GM12878 (cell line): ENCODE measurements at regions not wholly inside any gene's neighbourhood (a gene's known extent, or its start where the extent isn't known, plus 50 kb on each side); places are given as distances from the start of the nearest gene placed in this dataset.

ENCODE experiments used
- ATAC-seq: fragments of 200-7000 bp; cut with Tn5 transposase; 3 replicates; pipeline ENCODE4 v1.9.1; 2020; ENCODE audit warnings: mild to moderate bottlenecking, moderate library complexity
- BruUV-seq: library from RNA; stranded (reverse); fragments of 400-500 nt; replicated peaks from 2 replicates; lab custom pipeline; 2021; lab: Mats Ljungman, UMichigan
- CTCF ChIA-PET: fragments of 300-600 bp; sonication (Branson Sonifier 250); formaldehyde crosslinking; extraction: SDS; loops from one replicate; lab custom pipeline; 2021; ENCODE audit warnings: inconsistent platforms; lab: Yijun Ruan, JAX
- POLR2A ChIA-PET: fragments of 350-600 bp; formaldehyde crosslinking; extraction: SDS; loops from one replicate; lab custom pipeline; 2021; ENCODE audit warnings: inconsistent platforms; lab: Charles Lee
- RAD21 ChIA-PET: fragments of 300-600 bp; sonication (Branson Sonifier 250); formaldehyde crosslinking; loops from one replicate; lab custom pipeline; 2023; ENCODE audit warnings: antibody characterized with exemption; ENCODE audit not compliant: unreplicated experiment; lab: Charles Lee
- SMC1A ChIA-PET: fragments of 300-600 bp; sonication (Branson Sonifier 250); formaldehyde crosslinking; loops from one replicate; lab custom pipeline; 2023; ENCODE audit not compliant: unreplicated experiment, uncharacterized antibody; lab: Charles Lee
- DNase-seq: peaks from one replicate; pipeline ENCODE4 v3.0.0-alpha.2; 2011; ENCODE audit warnings: low read depth, low spot score
- FAIRE-seq: peaks from 3 replicates; lab custom pipeline; 2011; peaks lifted over from hg19 to GRCh38; lab: Jason Lieb, UNC
- H2AFZ ChIP-seq: 2 replicates; pipeline ENCODE4 v1.6.0; 2011; ENCODE audit warnings: low read depth, low read length, control low read depth; ENCODE audit not compliant: control insufficient read depth
- H3K27ac ChIP-seq: 2 replicates; pipeline ENCODE4 v1.5.1; 2011; ENCODE audit warnings: control low read depth; ENCODE audit not compliant: control insufficient read depth, insufficient read depth
- H3K27me3 ChIP-seq, 2 experiments: replicated peaks in 1 of 2; 2 replicates each; pipeline versions ENCODE4 v1.6.0 to v1.6.1; 2011; ENCODE audit warnings: low read length in 1 of 2; ENCODE audit not compliant: control insufficient read depth in 2 of 2, insufficient read depth in 2 of 2
- H3K36me3 ChIP-seq, 2 experiments: 2 replicates each; pipeline ENCODE4 v1.5.1; 2011; ENCODE audit warnings: low read length in 1 of 2; ENCODE audit not compliant: control insufficient read depth in 2 of 2, insufficient read depth in 2 of 2
- H3K4me1 ChIP-seq: 2 replicates; pipeline ENCODE4 v1.6.1; 2011; ENCODE audit warnings: mild to moderate bottlenecking, low read length, moderate library complexity, mixed read lengths; ENCODE audit not compliant: control insufficient read depth, insufficient read depth
- H3K4me2 ChIP-seq: 2 replicates; pipeline ENCODE4 v1.6.0; 2011; ENCODE audit warnings: control low read depth; ENCODE audit not compliant: control insufficient read depth, insufficient read depth
- H3K4me3 ChIP-seq: fragments of 200-600 bp; sonication (generic); 2 replicates; pipeline ENCODE4 v1.5.1; 2016
- H3K79me2 ChIP-seq: 2 replicates; pipeline ENCODE4 v1.6.0; 2011; ENCODE audit warnings: low read length; ENCODE audit not compliant: control insufficient read depth, insufficient read depth
- H3K9ac ChIP-seq: 2 replicates; pipeline ENCODE4 v1.8.0; 2011; ENCODE audit warnings: low read length, control low read depth, mixed read lengths; ENCODE audit not compliant: control insufficient read depth, insufficient read depth
- H3K9me3 ChIP-seq: replicated peaks from 3 replicates; pipeline ENCODE4 v1.5.1; 2011; ENCODE audit warnings: mild to moderate bottlenecking, low read length; ENCODE audit not compliant: control insufficient read depth, insufficient read depth
- H4K20me1 ChIP-seq: 2 replicates; pipeline ENCODE4 v1.6.0; 2011; ENCODE audit not compliant: control insufficient read depth, insufficient read depth
- BMI1 ChIP-seq: fragments of 450-650 bp; IDR thresholded peaks from 2 replicates; pipeline ENCODE4 v1.6.1; 2016; ENCODE audit warnings: mild to moderate bottlenecking, moderate library complexity, borderline replicate concordance
- PAX5 ChIP-seq: IDR thresholded peaks from 2 replicates; pipeline ENCODE4 v1.6.1; 2011; ENCODE audit warnings: low read depth, low read length, borderline replicate concordance
- PAX8 ChIP-seq: fragments of 450-650 bp; IDR thresholded peaks from 2 replicates; pipeline ENCODE4 v1.6.1; 2017; ENCODE audit warnings: mild to moderate bottlenecking, moderate library complexity
- TAF1 ChIP-seq: IDR thresholded peaks from 2 replicates; pipeline ENCODE4 v1.6.1; 2011; ENCODE audit warnings: mild to moderate bottlenecking, low read depth, low read length, borderline replicate concordance
- USF2 ChIP-seq: IDR thresholded peaks from 2 replicates; pipeline ENCODE4 v1.6.1; 2011; ENCODE audit warnings: low read depth, low read length, improper control_type of control experiment, borderline replicate concordance
- ZNF687 ChIP-seq: fragments of 450-650 bp; IDR thresholded peaks from 2 replicates; pipeline ENCODE4 v1.6.1; 2017; ENCODE audit warnings: mild to moderate bottlenecking, moderate library complexity
- WGBS: methylation state at CpG from one replicate; pipeline ENCODE4 v1.1.6; 2016; ENCODE audit warnings: low lambda C conversion rate; ENCODE audit not compliant: insufficient replicate concordance, insufficient coverage; ENCODE audit errors: missing lambda C conversion rate; 5-methylcytosine and 5-hydroxymethylcytosine counted together
- in situ Hi-C: fragments of 300-500 bp; cut with MboI; formaldehyde crosslinking; loops from 9 replicates; pipeline ENCODE4 v1.14.3; 2018; ENCODE audit warnings: mixed read lengths
- intact Hi-C: fragments of 100-400 bp; cut with micrococcal nuclease; formaldehyde crosslinking; loops from one replicate; pipeline ENCODE4 v1.14.2; 2022; ENCODE audit not compliant: unreplicated experiment

- POLR2A ChIA-PET = no interaction called here
- in situ Hi-C loops = no loop called here
- H3K4me1 ChIP-seq = no peaks in the 10 kb centered on the region
- TF ChIP-seq TAF1 (no peak), PAX8 (no peak), BMI1 (no peak), ZNF687 (no peak), USF2 (no peak), PAX5 (no peak)
- H3K27ac ChIP-seq = no peak overlapping the region
- H3K9me3 ChIP-seq = no peaks in the 10 kb centered on the region
- no TSS peak for BruUV-seq
- intact Hi-C loops = no loop called here
- DNase-seq (no peak), FAIRE-seq (no peak), ATAC-seq (no peak)
- H3K79me2 ChIP-seq = no peaks in the 10 kb centered on the region
- no peaks in the 10 kb centered on the region for H4K20me1 ChIP-seq
- no peak overlapping the region for H3K9ac ChIP-seq
- WGBS = 71% methylated on average over 9 of the region's 9 CpGs
- no peak overlapping the region for H3K4me3 ChIP-seq
- RAD21 ChIA-PET = interaction anchor here (8.8 kb wide), 1 partner anchor 184 kb away, joined by 206 read pairs; the partner anchor contains the start of gene ARHGEF3
- CTCF ChIA-PET = interaction anchor here (1.0 to 7.8 kb wide), 4 partner anchors 11 to 282 kb away, joined by 3 to 231 read pairs (median 72); no protein-coding TSS in a partner anchor
- SMC1A ChIA-PET = interaction anchor here (1.4 to 8.8 kb wide), 3 partner anchors 69 to 185 kb away, joined by 5 to 166 read pairs (median 19); partner anchors contain the start of gene ARHGEF3
- H3K27me3 ChIP-seq = peaks cover 0 to 6% of the 10 kb centered on the region in 2 experiments; a peak in 1 of 4 replicates
- no peak overlapping the region for H3K4me2 ChIP-seq
- no peak overlapping the region for H2AFZ ChIP-seq
- H3K36me3 ChIP-seq = no peaks in the 10 kb centered on the region
Observed at GRCh38 chr3:56985460-56985859, 75.0 kb upstream of the SPATA12 start.
